H1 (cell line): ENCODE measurements at regions not wholly inside any gene's neighbourhood (a gene's known extent, or its start where the extent isn't known, plus 50 kb on each side); places are given as distances from the start of the nearest gene placed in this dataset.

Source experiments
- CHD1 ChIP-seq: IDR thresholded peaks from 2 replicates; pipeline ENCODE4 v1.6.1; 2012; ENCODE audit warnings: low read depth, low read length, improper control_type of control experiment
- CTCF ChIP-seq, 3 experiments: IDR thresholded peaks; 1 replicate in 2 of 3; 2 replicates in 1 of 3; pipeline versions ENCODE4 v1.5.1 to v1.6.1; 2011; ENCODE audit warnings: low read length in 3 of 3, mild to moderate bottlenecking in 3 of 3, inconsistent platforms in 2 of 3, low read depth in 1 of 3, moderate library complexity in 1 of 3; ENCODE audit not compliant: insufficient read depth in 1 of 3; ENCODE audit errors: control extremely low read depth in 1 of 3
- POLR2A ChIP-seq, 2 experiments: IDR thresholded peaks; 1 replicate in 1 of 2; 2 replicates in 1 of 2; pipeline ENCODE4 v1.6.1; 2011; ENCODE audit warnings: low read depth in 2 of 2, low read length in 2 of 2, mild to moderate bottlenecking in 2 of 2; ENCODE audit errors: control extremely low read depth in 1 of 2
- SP1 ChIP-seq: IDR thresholded peaks from 2 replicates; pipeline ENCODE4 v1.6.1; 2011; ENCODE audit warnings: low read depth, low read length
- SRF ChIP-seq: IDR thresholded peaks from 2 replicates; pipeline ENCODE4 v1.6.1; 2011; ENCODE audit warnings: mild to moderate bottlenecking, low read depth, low read length, moderate library complexity
- TAF7 ChIP-seq: optimal IDR thresholded peaks from 2 replicates; pipeline ENCODE3; 2011; ENCODE audit warnings: low read depth, mild to moderate bottlenecking, inconsistent platforms, low read length, moderate library complexity, borderline replicate concordance

- TF ChIP-seq SP1, result no peak
- TF ChIP-seq POLR2A (IDR thresholded peaks at IDR 0.05; ENCODE audit: control extremely low read depth in 1 of 2, low read depth in 2 of 2, low read length in 2 of 2), result no peak
- no peak for TF ChIP-seq CTCF (IDR thresholded peaks at IDR 0.05; ENCODE audit: control extremely low read depth in 1 of 3, insufficient read depth in 1 of 3, low read depth in 1 of 3, low read length in 3 of 3)
- no peak for TF ChIP-seq CHD1
- TF ChIP-seq SRF, result no peak
- TF ChIP-seq TAF7, result no peak
These were observed 245.4 kb upstream of the TPM1 start for GRCh38 chr15:62797171-62797570.
